HepG2 (cell line): ENCODE measurements at regions not wholly inside any gene's neighbourhood (a gene's known extent, or its start where the extent isn't known, plus 50 kb on each side); places are given as distances from the start of the nearest gene placed in this dataset.

Experiments
- ATAC-seq: fragments of 200-7000 bp; cut with Tn5 transposase; 3 replicates; pipeline ENCODE4 v1.9.1; 2020; ENCODE audit warnings: mild to moderate bottlenecking, moderate library complexity
- BruUV-seq: library from RNA; stranded (reverse); fragments of 400-500 nt; replicated peaks from 2 replicates; lab custom pipeline; 2021; lab: Mats Ljungman, UMichigan
- CTCF ChIA-PET: fragments of 300-600 bp; formaldehyde crosslinking; extraction: SDS; loops from one replicate; lab custom pipeline; 2021; ENCODE audit warnings: low total read pairs, inconsistent platforms, low intra/inter-chr PET ratio; lab: Yijun Ruan, JAX
- POLR2A ChIA-PET: fragments of 350-600 bp; sonication (Branson Sonifier 250); formaldehyde crosslinking; loops from one replicate; lab custom pipeline; 2020; ENCODE audit warnings: antibody characterized with exemption, inconsistent platforms; lab: Yijun Ruan, JAX
- DNase-seq: peaks from one replicate; pipeline ENCODE4 v3.0.0-alpha.2; 2015; ENCODE audit warnings: low spot score
- FAIRE-seq: peaks from 3 replicates; lab custom pipeline; 2011; peaks lifted over from hg19 to GRCh38; lab: Jason Lieb, UNC
- H2AFZ ChIP-seq: one replicate; pipeline ENCODE4 v1.6.1; 2011; ENCODE audit warnings: low read length, inconsistent platforms
- H3K27ac ChIP-seq: fragments of 300-600 bp; 3 replicates; pipeline ENCODE4 v1.8.0; 2011; ENCODE audit warnings: mixed run types, mild to moderate bottlenecking, mixed read lengths, low read length, inconsistent platforms; ENCODE audit not compliant: insufficient read depth; ENCODE audit errors: extremely low read length
- H3K27me3 ChIP-seq, 2 experiments: fragments of 200-600 bp in 1 of 2; 2 replicates in 1 of 2; 3 replicates in 1 of 2; pipeline versions ENCODE4 v1.6.0 to v1.8.0; 2011; ENCODE audit warnings: low read length in 2 of 2, mild to moderate bottlenecking in 2 of 2, moderate library complexity in 2 of 2, inconsistent platforms in 1 of 2; ENCODE audit not compliant: insufficient read depth in 2 of 2, control insufficient read depth in 1 of 2
- H3K36me3 ChIP-seq, 2 experiments: fragments of 200-600 bp in 1 of 2; replicated peaks in 1 of 2; 2 replicates in 1 of 2; 3 replicates in 1 of 2; pipeline versions ENCODE4 v1.5.1 to v1.8.0; 2011; ENCODE audit warnings: low read length in 2 of 2, inconsistent platforms in 1 of 2; ENCODE audit not compliant: insufficient read depth in 2 of 2, control insufficient read depth in 1 of 2
- H3K4me1 ChIP-seq: 2 replicates; pipeline ENCODE4 v1.5.1; 2012; ENCODE audit warnings: low read length, inconsistent platforms; ENCODE audit not compliant: insufficient read depth
- H3K4me2 ChIP-seq: 2 replicates; pipeline ENCODE4 v1.6.0; 2011; ENCODE audit warnings: low read depth, low read length, inconsistent platforms
- H3K4me3 ChIP-seq, 3 experiments: fragments of 200-600 bp in 1 of 3; sonication (generic), shearing (Covaris generic) in 1 of 3; replicated peaks in 1 of 3; 2 replicates each; pipeline ENCODE4 v1.5.1; 2011 to 2016; ENCODE audit warnings: low read length in 3 of 3, inconsistent platforms in 2 of 3, low read depth in 2 of 3, mild to moderate bottlenecking in 2 of 3, control low read depth in 1 of 3, mixed read lengths in 1 of 3; ENCODE audit not compliant: insufficient read depth in 1 of 3
- H3K79me2 ChIP-seq: one replicate; pipeline ENCODE4 v1.6.1; 2011; ENCODE audit warnings: low read length, inconsistent platforms; ENCODE audit not compliant: insufficient read depth
- H3K9ac ChIP-seq: 2 replicates; pipeline ENCODE4 v1.6.0; 2011; ENCODE audit warnings: mild to moderate bottlenecking, low read depth, low read length, inconsistent platforms; ENCODE audit not compliant: insufficient read depth
- H3K9me3 ChIP-seq: 2 replicates; pipeline ENCODE4 v1.5.1; 2012; ENCODE audit warnings: mild to moderate bottlenecking, low read length
- H4K20me1 ChIP-seq: 2 replicates; pipeline ENCODE4 v1.6.0; 2011; ENCODE audit warnings: inconsistent platforms, mild to moderate bottlenecking, low read length, moderate library complexity; ENCODE audit not compliant: insufficient read depth
- MAX ChIP-seq: IDR thresholded peaks from 2 replicates; pipeline ENCODE4 v1.6.1; 2012; ENCODE audit warnings: inconsistent platforms
- MLLT10 ChIP-seq: sonication (generic); formaldehyde crosslinking; IDR thresholded peaks from 2 replicates; pipeline ENCODE4 v1.4.0; 2020; ENCODE audit warnings: missing genetic modification reagents
- MZF1 ChIP-seq: sonication (generic); formaldehyde crosslinking; IDR thresholded peaks from 2 replicates; pipeline ENCODE4 v1.8.1; 2023; ENCODE audit warnings: mild to moderate bottlenecking, missing genetic modification reagents, borderline replicate concordance
- TGIF2 ChIP-seq: IDR thresholded peaks from 2 replicates; pipeline ENCODE4 v1.6.1; 2016; ENCODE audit warnings: control low read depth, missing compliant biosample characterization
- ZBTB25 ChIP-seq: IDR thresholded peaks from 2 replicates; pipeline ENCODE4 v1.6.1; 2018; ENCODE audit warnings: missing genetic modification reagents
- ZNF281 ChIP-seq: sonication (generic); formaldehyde crosslinking; IDR thresholded peaks from 2 replicates; pipeline ENCODE4 v1.4.0; 2020; ENCODE audit warnings: missing genetic modification reagents, borderline replicate concordance
- ZNF446 ChIP-seq: sonication (generic); formaldehyde crosslinking; IDR thresholded peaks from 2 replicates; pipeline ENCODE4 v1.5.0; 2020; ENCODE audit warnings: mild to moderate bottlenecking, missing genetic modification reagents
- ZNF530 ChIP-seq: sonication (generic); formaldehyde crosslinking; IDR thresholded peaks from 2 replicates; pipeline ENCODE4 v1.5.0; 2020; ENCODE audit warnings: low read depth, mild to moderate bottlenecking, missing genetic modification reagents
- ZNF710 ChIP-seq: sonication (generic); formaldehyde crosslinking; IDR thresholded peaks from 2 replicates; pipeline ENCODE4 v1.5.0; 2020; ENCODE audit warnings: mild to moderate bottlenecking, missing genetic modification reagents, borderline replicate concordance
- ZNF839 ChIP-seq: sonication (generic); formaldehyde crosslinking; IDR thresholded peaks from 2 replicates; pipeline ENCODE4 v1.4.0; 2020; ENCODE audit warnings: missing genetic modification reagents, mild to moderate bottlenecking, borderline replicate concordance
- WGBS: methylation state at CpG from one replicate; pipeline ENCODE4 v1.1.6; 2017; ENCODE audit warnings: low lambda C conversion rate; 5-methylcytosine and 5-hydroxymethylcytosine counted together
- in situ Hi-C: cut with HindIII; loops from 2 replicates; pipeline ENCODE4 v1.10.0; 2017; ENCODE audit warnings: low pct_unique_long_range_greater_than_20kb; ENCODE audit not compliant: extremely low pct_ligation_motif_present
- intact Hi-C: fragments of 100-400 bp; cut with micrococcal nuclease; formaldehyde crosslinking; loops from one replicate; pipeline ENCODE4 v1.10.0; 2022; ENCODE audit not compliant: unreplicated experiment

- TF ChIP-seq ZNF281 (CRISPR knock-in tag): no peak
- TF ChIP-seq TGIF2 (CRISPR knock-in tag): no peak
- TF ChIP-seq ZNF446 (CRISPR knock-in tag): no peak
- TF ChIP-seq MLLT10 (CRISPR knock-in tag): no peak
- TF ChIP-seq, all 625 proteins: peak for 11
These were observed 602.7 kb upstream of the SEMA6A start (continued) for GRCh38 chr5:117177302-117177701.

- WGBS: 51% methylated on average over 4 of the region's 4 CpGs
- no peak overlapping the region for H3K4me3 ChIP-seq
- no peak overlapping the region for H3K27ac ChIP-seq
- DNase-seq: no peak
- H3K9me3 ChIP-seq: no peaks in the 10 kb centered on the region
- no peak for FAIRE-seq
- CTCF ChIA-PET: no interaction called here
- no peaks in the 10 kb centered on the region for H3K27me3 ChIP-seq
- no peaks in the 10 kb centered on the region for H3K4me1 ChIP-seq
- no peak for ATAC-seq
- H3K79me2 ChIP-seq: no peaks in the 10 kb centered on the region
- no peaks in the 10 kb centered on the region for H3K36me3 ChIP-seq
- in situ Hi-C loops: no loop called here
- BruUV-seq: no TSS peak
- H3K4me2 ChIP-seq: no peak overlapping the region
- intact Hi-C loops: no loop called here
- H2AFZ ChIP-seq: no peak overlapping the region
- H3K9ac ChIP-seq: no peak overlapping the region
- no peaks in the 10 kb centered on the region for H4K20me1 ChIP-seq
- POLR2A ChIA-PET: no interaction called here
- TF ChIP-seq MAX (no peak), ZNF530 (no peak), ZNF710 (CRISPR knock-in tag) (no peak), MZF1 (CRISPR knock-in tag) (no peak), ZNF839 (no peak), ZBTB25 (CRISPR knock-in tag) (no peak)
These were observed 590.4 kb upstream of the SEMA6A start for GRCh38 chr5:117165068-117165467.
